PC-9 (cell line): ENCODE measurements at regions not wholly inside any gene's neighbourhood (a gene's known extent, or its start where the extent isn't known, plus 50 kb on each side); places are given as distances from the start of the nearest gene placed in this dataset.

Source experiments
- CTCF ChIP-seq: fragments of 200-600 bp; sonication (generic); conservative IDR thresholded peaks from 2 replicates; pipeline ENCODE4 v1.6.1; 2017; ENCODE audit warnings: mixed run types, antibody characterized with exemption, mild to moderate bottlenecking, moderate library complexity
- EZH2 ChIP-seq: fragments of 200-600 bp; sonication (generic); IDR thresholded peaks from 2 replicates; pipeline ENCODE4 v1.8.0; 2017; ENCODE audit warnings: antibody characterized with exemption, low read depth

GRCh38 chr10:118913825-118914224, 115.7 kb upstream of the NANOS1 start:
- no peak for TF ChIP-seq CTCF
- no peak for TF ChIP-seq EZH2
